Endometrial microvascular endothelial cells (primary cell): ENCODE measurements at regions not wholly inside any gene's neighbourhood (a gene's known extent, or its start where the extent isn't known, plus 50 kb on each side); places are given as distances from the start of the nearest gene placed in this dataset.
"Not testable (repeated sequence)": the region's sequence is repeated elsewhere in the genome, so short reads cannot be mapped to it uniquely, and the experiment has no call there.

Experiments
- in situ Hi-C: cut with HindIII; loops from 2 replicates; pipeline ENCODE4 v1.10.0; 2017; ENCODE audit warnings: low sequenced_read_pairs, low pct_unique_long_range_greater_than_20kb; ENCODE audit errors: inconsistent ontology term

GRCh38 chr20:53874706-53875105 lies 195.7 kb downstream of the BCAS1 start:
- in situ Hi-C loops = no loop called here

GRCh38 chr20:53874104-53874503 lies 196.3 kb downstream of the BCAS1 start:
- in situ Hi-C loops = no loop called here

GRCh38 chr20:53873230-53873604 lies 197.2 kb downstream of the BCAS1 start:
- in situ Hi-C loops = no loop called here

- in situ Hi-C loops = no loop called here
These were observed 197.7 kb downstream of the BCAS1 start for GRCh38 chr20:53872561-53873229.

- in situ Hi-C loops = no loop called here
These were observed 198.3 kb downstream of the BCAS1 start for GRCh38 chr20:53872081-53872541.

GRCh38 chr20:53871541-53871940 lies 198.9 kb downstream of the BCAS1 start:
- in situ Hi-C loops = no loop called here

- in situ Hi-C loops = no loop called here
These were observed 199.7 kb downstream of the BCAS1 start for GRCh38 chr20:53870426-53871315.

GRCh38 chr20:53869466-53870258 lies 200.7 kb downstream of the BCAS1 start:
- in situ Hi-C loops = no loop called here

- in situ Hi-C loops = no loop called here
These were observed 202.5 kb downstream of the BCAS1 start for GRCh38 chr20:53867741-53868351.

GRCh38 chr20:53866794-53867740 lies 203.3 kb downstream of the BCAS1 start:
- in situ Hi-C loops = no loop called here

- in situ Hi-C loops = no loop called here
These were observed 204.2 kb downstream of the BCAS1 start for GRCh38 chr20:53865901-53866793.

GRCh38 chr20:53864765-53865683 lies 205.4 kb downstream of the BCAS1 start:
- in situ Hi-C loops = not testable (repeated sequence)

- in situ Hi-C loops = not testable (repeated sequence)
These were observed 206.3 kb downstream of the BCAS1 start for GRCh38 chr20:53863923-53864641.

GRCh38 chr20:53863535-53863922 lies 206.9 kb downstream of the BCAS1 start:
- in situ Hi-C loops = not testable (repeated sequence)

- in situ Hi-C loops = not testable (repeated sequence)
These were observed 207.4 kb downstream of the BCAS1 start for GRCh38 chr20:53863039-53863438.
